GM23338 (cell line): ENCODE measurements at regions not wholly inside any gene's neighbourhood (a gene's known extent, or its start where the extent isn't known, plus 50 kb on each side); places are given as distances from the start of the nearest gene placed in this dataset.

ENCODE experiments used
- ATAC-seq: fragments of 200-7000 bp; cut with Tn5 transposase; 3 replicates; pipeline ENCODE4 v1.9.1; 2020
- DNase-seq: peaks from one replicate; pipeline ENCODE4 v3.0.0-alpha.2; 2015; ENCODE audit warnings: low spot score
- H2AFZ ChIP-seq: fragments of 200-600 bp; sonication (generic); 2 replicates; pipeline ENCODE4 v1.8.0; 2016; ENCODE audit warnings: antibody characterized with exemption, mild to moderate bottlenecking, moderate library complexity
- H3F3A ChIP-seq: fragments of 200-600 bp; sonication (generic); replicated peaks from 2 replicates; pipeline ENCODE4 v1.8.0; 2017; ENCODE audit warnings: antibody characterized with exemption, mixed run types, low read depth
- H3K27ac ChIP-seq: fragments of 200-600 bp; sonication (generic); 2 replicates; pipeline ENCODE4 v1.6.1; 2016; ENCODE audit warnings: low read depth
- H3K27me3 ChIP-seq: fragments of 200-600 bp; sonication (generic); 2 replicates; pipeline ENCODE4 v1.8.0; 2016; ENCODE audit warnings: mild to moderate bottlenecking, mixed run types, moderate library complexity; ENCODE audit not compliant: insufficient read depth
- H3K36me3 ChIP-seq: fragments of 200-600 bp; sonication (generic); 2 replicates; pipeline ENCODE4 v1.8.0; 2016; ENCODE audit warnings: mild to moderate bottlenecking; ENCODE audit not compliant: insufficient read depth
- H3K4me1 ChIP-seq: fragments of 200-600 bp; sonication (generic); 2 replicates; pipeline ENCODE4 v1.8.0; 2016; ENCODE audit warnings: mild to moderate bottlenecking, moderate library complexity; ENCODE audit not compliant: insufficient read depth
- H3K4me2 ChIP-seq: fragments of 200-600 bp; sonication (generic); 2 replicates; pipeline ENCODE4 v1.7.1; 2017; ENCODE audit warnings: mixed run types
- H3K4me3 ChIP-seq: fragments of 200-600 bp; sonication (generic); 2 replicates; pipeline ENCODE4 v1.6.1; 2016; ENCODE audit warnings: mixed run types
- H3K79me2 ChIP-seq: fragments of 200-600 bp; sonication (generic); replicated peaks from 2 replicates; pipeline ENCODE4 v1.8.0; 2017; ENCODE audit warnings: mild to moderate bottlenecking; ENCODE audit not compliant: insufficient read depth
- H3K9me2 ChIP-seq: fragments of 200-600 bp; sonication (generic); 2 replicates; pipeline ENCODE4 v1.8.0; 2017; ENCODE audit not compliant: insufficient read depth
- H4K20me1 ChIP-seq: fragments of 200-600 bp; sonication (generic); replicated peaks from 2 replicates; pipeline ENCODE4 v1.8.0; 2017; ENCODE audit warnings: mild to moderate bottlenecking; ENCODE audit not compliant: insufficient read depth
- H3K27ac Mint-ChIP-seq: 2 replicates; pipeline ENCODE4 v1.8.0; 2020; ENCODE audit warnings: inconsistent platforms, mild to moderate bottlenecking, moderate library complexity, mixed read lengths
- H3K27me3 Mint-ChIP-seq: 3 replicates; pipeline ENCODE4 v1.8.0; 2022; ENCODE audit warnings: low read depth, mild to moderate bottlenecking, moderate library complexity, mixed read lengths, inconsistent platforms; ENCODE audit not compliant: insufficient read depth, poor library complexity
- H3K36me3 Mint-ChIP-seq: 3 replicates; pipeline ENCODE4 v1.8.0; 2021; ENCODE audit warnings: low read depth, mild to moderate bottlenecking, inconsistent platforms, moderate library complexity, mixed read lengths
- H3K4me1 Mint-ChIP-seq: 3 replicates; pipeline ENCODE4 v1.8.0; 2020; ENCODE audit warnings: mild to moderate bottlenecking, inconsistent platforms, mixed read lengths
- H3K4me3 Mint-ChIP-seq: 3 replicates; pipeline ENCODE4 v1.8.0; 2021; ENCODE audit warnings: moderate library complexity, mild to moderate bottlenecking, inconsistent platforms, mixed read lengths
- H3K9me3 Mint-ChIP-seq: 3 replicates; pipeline ENCODE4 v1.8.0; 2020; ENCODE audit warnings: moderate library complexity, mild to moderate bottlenecking, inconsistent platforms, mixed read lengths
- CTCF ChIP-seq, 2 experiments: fragments of 200-600 bp in 1 of 2; sonication (generic) in 1 of 2; conservative IDR thresholded peaks; 2 replicates each; pipeline versions ENCODE4 v1.5.1 to v1.6.1; 2016 to 2017; ENCODE audit warnings: antibody characterized with exemption in 2 of 2, low read depth in 2 of 2, mild to moderate bottlenecking in 2 of 2, moderate library complexity in 1 of 2
- ETS1 ChIP-seq: IDR thresholded peaks from 2 replicates; pipeline ENCODE4 v1.6.1; 2016; ENCODE audit warnings: antibody characterized with exemption
- EZH2 ChIP-seq: fragments of 200-600 bp; sonication (generic); IDR thresholded peaks from one replicate; pipeline ENCODE4 v1.8.0; 2017; ENCODE audit warnings: antibody characterized with exemption, mild to moderate bottlenecking, low read depth; ENCODE audit not compliant: unreplicated experiment
- JUNB ChIP-seq: IDR thresholded peaks from one replicate; pipeline ENCODE4 v1.6.1; 2016; ENCODE audit warnings: antibody characterized with exemption; ENCODE audit not compliant: unreplicated experiment
- NANOG ChIP-seq: IDR thresholded peaks from 2 replicates; pipeline ENCODE4 v1.6.1; 2016; ENCODE audit warnings: antibody characterized with exemption, borderline replicate concordance
- STAT1 ChIP-seq: IDR thresholded peaks from one replicate; pipeline ENCODE4 v1.6.1; 2016; ENCODE audit warnings: antibody characterized with exemption; ENCODE audit not compliant: unreplicated experiment
- ZNF331 ChIP-seq: fragments of 250-450 bp; sonication (Bioruptor Pico); IDR thresholded peaks from 2 replicates; pipeline ENCODE4 v1.5.0; 2020; ENCODE audit warnings: low read depth, mild to moderate bottlenecking, moderate library complexity
- ZNF462 ChIP-seq: fragments of 250-450 bp; sonication (Bioruptor Pico); IDR thresholded peaks from 2 replicates; pipeline ENCODE4 v1.5.0; 2020; ENCODE audit warnings: mild to moderate bottlenecking, moderate library complexity

GRCh38 chr7:136062625-136063325 is 85.6 kb upstream of the MTPN start:
- no peak overlapping the region for H3K4me2 ChIP-seq
- Mint-ChIP-seq H3K4me3 (no peak overlapping the region), H3K27me3 (no peaks in the 10 kb centered on the region), H3K9me3 (no peaks in the 10 kb centered on the region), H3K36me3 (no peaks in the 10 kb centered on the region), H3K27ac (0 out of 2 replicates have a peak overlapping the region, but pooled peaks have one; percentile 11), H3K4me1 (peaks cover 18% of the 10 kb centered on the region)
- H3F3A ChIP-seq, result no peaks in the 10 kb centered on the region
- DNase-seq, result no peak
- no peaks in the 10 kb centered on the region for H3K79me2 ChIP-seq
- no peaks in the 10 kb centered on the region for H3K4me1 ChIP-seq
- TF ChIP-seq ETS1 (no peak), ZNF462 (CRISPR knock-in tag) (no peak), ZNF331 (CRISPR knock-in tag) (no peak), CTCF (conservative IDR thresholded peaks at IDR 0.05; ENCODE audit: low read depth in 2 of 2) (no peak), STAT1 (no peak), EZH2 (no peak), NANOG (no peak), JUNB (no peak)
- no peaks in the 10 kb centered on the region for H3K9me2 ChIP-seq
- H2AFZ ChIP-seq, result no peak overlapping the region
- no peaks in the 10 kb centered on the region for H3K27me3 ChIP-seq
- H3K27ac ChIP-seq, result no peak overlapping the region
- ATAC-seq, result no peak
- no peak overlapping the region for H3K4me3 ChIP-seq
- no peaks in the 10 kb centered on the region for H4K20me1 ChIP-seq
- no peaks in the 10 kb centered on the region for H3K36me3 ChIP-seq
